Fibroblast of lung (primary cell): ENCODE measurements at regions not wholly inside any gene's neighbourhood (a gene's known extent, or its start where the extent isn't known, plus 50 kb on each side); places are given as distances from the start of the nearest gene placed in this dataset.

ENCODE experiments used
- DNase-seq, 2 donors: peaks; one replicate each; pipeline versions ENCODE4 v3.0.0 to v3.0.0-alpha.2; 2010; ENCODE audit warnings: low read depth in 2 of 2
- H2AFZ ChIP-seq: 2 replicates; pipeline ENCODE4 v1.5.1; 2012; ENCODE audit warnings: low read length, control low read depth, inconsistent platforms
- H3K27ac ChIP-seq: 2 replicates; pipeline ENCODE4 v1.5.1; 2011; ENCODE audit warnings: low read length, control low read depth; ENCODE audit not compliant: insufficient read depth
- H3K27me3 ChIP-seq: 2 replicates; pipeline ENCODE4 v1.5.1; 2011; ENCODE audit warnings: mild to moderate bottlenecking, low read length; ENCODE audit not compliant: control insufficient read depth, insufficient read depth
- H3K36me3 ChIP-seq: 2 replicates; pipeline ENCODE4 v1.5.1; 2011; ENCODE audit warnings: low read length; ENCODE audit not compliant: control insufficient read depth, insufficient read depth
- H3K4me1 ChIP-seq: 2 replicates; pipeline ENCODE4 v1.5.1; 2011; ENCODE audit warnings: low read length; ENCODE audit not compliant: control insufficient read depth, insufficient read depth; ENCODE audit errors: extremely low read depth
- H3K4me2 ChIP-seq: 2 replicates; pipeline ENCODE4 v1.5.1; 2011; ENCODE audit warnings: low read length, control low read depth; ENCODE audit not compliant: insufficient read depth; ENCODE audit errors: extremely low read depth
- H3K4me3 ChIP-seq, 4 experiments: fragments of 200-600 bp in 1 of 4; sonication (generic) in 1 of 4; replicated peaks in 1 of 4; 2 replicates each; pipeline ENCODE4 v1.5.1; 2011 to 2016; ENCODE audit warnings: low read length in 4 of 4, low read depth in 3 of 4, mild to moderate bottlenecking in 3 of 4, control low read depth in 2 of 4, inconsistent platforms in 1 of 4, mixed read lengths in 1 of 4; ENCODE audit not compliant: insufficient read depth in 1 of 4; ENCODE audit errors: control extremely low read depth in 1 of 4
- H3K79me2 ChIP-seq: 2 replicates; pipeline ENCODE4 v1.5.1; 2012; ENCODE audit warnings: mild to moderate bottlenecking, low read length, inconsistent platforms; ENCODE audit not compliant: control insufficient read depth, insufficient read depth
- H3K9ac ChIP-seq: 2 replicates; pipeline ENCODE4 v1.5.1; 2011; ENCODE audit warnings: mild to moderate bottlenecking, low read length, control low read depth; ENCODE audit not compliant: insufficient read depth
- H3K9me3 ChIP-seq: 2 replicates; pipeline ENCODE4 v1.5.1; 2012; ENCODE audit warnings: low read depth, low read length; ENCODE audit not compliant: control insufficient read depth, insufficient read depth
- H4K20me1 ChIP-seq: 2 replicates; pipeline ENCODE4 v1.5.1; 2011; ENCODE audit warnings: low read length; ENCODE audit not compliant: control insufficient read depth, insufficient read depth; ENCODE audit errors: extremely low read depth
- EZH2 ChIP-seq: IDR thresholded peaks from 2 replicates; pipeline ENCODE4 v1.5.1; 2012; ENCODE audit warnings: low read length, control low read depth, mild to moderate bottlenecking; ENCODE audit errors: missing control alignments
- TF ChIP-seq, protein P1 (sequence below), 2 donors: IDR thresholded peaks in 1 of 2; conservative IDR thresholded peaks in 1 of 2; 1 replicate in 1 of 2; 2 replicates in 1 of 2; pipeline ENCODE4 v1.5.1; 2011 to 2012; ENCODE audit warnings: low read length in 2 of 2, control low read depth in 1 of 2, inconsistent platforms in 1 of 2, low read depth in 1 of 2, mild to moderate bottlenecking in 1 of 2

DNA sequence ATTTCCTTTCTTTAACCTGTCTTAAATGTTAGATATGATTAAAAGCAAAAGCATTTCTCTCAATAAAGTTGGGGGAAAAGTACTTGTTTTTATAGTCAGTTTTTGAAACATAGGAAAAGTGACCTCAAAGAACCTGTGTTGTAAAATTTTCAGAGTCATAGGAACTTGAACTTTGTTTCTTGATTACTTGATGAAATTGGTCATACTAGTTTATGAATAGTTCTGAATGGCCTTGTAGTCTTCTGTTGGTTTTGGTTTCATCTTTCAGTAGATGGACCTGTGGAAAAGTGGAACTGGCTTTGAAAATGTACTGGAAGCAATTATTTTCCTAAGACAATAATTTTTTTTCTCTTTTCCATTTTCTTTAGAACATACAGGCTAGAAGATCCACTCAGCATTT, 222.2 kb upstream of the NUDT6 start:
- Histone ChIP-seq H3K4me1 (no peaks in the 10 kb centered on the region), H2AFZ (no peak overlapping the region), H3K27me3 (no peaks in the 10 kb centered on the region), H3K4me3 (no peak overlapping the region), H4K20me1 (no peaks in the 10 kb centered on the region), H3K79me2 (no peaks in the 10 kb centered on the region), H3K9ac (no peak overlapping the region), H3K27ac (no peak overlapping the region), H3K9me3 (no peaks in the 10 kb centered on the region), H3K4me2 (no peak overlapping the region), H3K36me3 (no peaks in the 10 kb centered on the region)
- no peak for TF ChIP-seq EZH2
- TF ChIP-seq, protein P1, sequence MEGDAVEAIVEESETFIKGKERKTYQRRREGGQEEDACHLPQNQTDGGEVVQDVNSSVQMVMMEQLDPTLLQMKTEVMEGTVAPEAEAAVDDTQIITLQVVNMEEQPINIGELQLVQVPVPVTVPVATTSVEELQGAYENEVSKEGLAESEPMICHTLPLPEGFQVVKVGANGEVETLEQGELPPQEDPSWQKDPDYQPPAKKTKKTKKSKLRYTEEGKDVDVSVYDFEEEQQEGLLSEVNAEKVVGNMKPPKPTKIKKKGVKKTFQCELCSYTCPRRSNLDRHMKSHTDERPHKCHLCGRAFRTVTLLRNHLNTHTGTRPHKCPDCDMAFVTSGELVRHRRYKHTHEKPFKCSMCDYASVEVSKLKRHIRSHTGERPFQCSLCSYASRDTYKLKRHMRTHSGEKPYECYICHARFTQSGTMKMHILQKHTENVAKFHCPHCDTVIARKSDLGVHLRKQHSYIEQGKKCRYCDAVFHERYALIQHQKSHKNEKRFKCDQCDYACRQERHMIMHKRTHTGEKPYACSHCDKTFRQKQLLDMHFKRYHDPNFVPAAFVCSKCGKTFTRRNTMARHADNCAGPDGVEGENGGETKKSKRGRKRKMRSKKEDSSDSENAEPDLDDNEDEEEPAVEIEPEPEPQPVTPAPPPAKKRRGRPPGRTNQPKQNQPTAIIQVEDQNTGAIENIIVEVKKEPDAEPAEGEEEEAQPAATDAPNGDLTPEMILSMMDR (conservative IDR thresholded peaks at IDR 0.05 in 1 of 2, IDR thresholded peaks at IDR 0.05 in 1 of 2; ENCODE audit: low read depth in 1 of 2, low read length in 2 of 2) = no peak
- no peak for DNase-seq

DNA sequence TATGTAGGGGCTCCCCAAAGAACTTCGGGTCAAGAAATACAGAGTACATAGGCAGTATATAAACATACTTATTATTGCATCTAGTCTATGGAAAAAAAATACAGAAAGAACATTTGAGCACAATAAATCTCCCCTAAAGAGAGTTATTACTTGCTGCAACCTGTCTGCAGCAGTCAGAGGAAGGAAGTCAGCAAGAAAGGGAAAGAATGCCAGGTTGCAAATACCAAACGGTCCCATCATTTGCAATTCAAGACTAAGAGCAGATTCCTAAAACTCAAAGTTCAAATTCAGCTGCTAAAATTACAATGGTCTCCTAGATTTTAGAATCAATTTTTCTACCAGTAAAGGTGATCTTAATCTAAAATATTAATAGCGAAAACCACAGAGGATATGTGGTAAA, 236.2 kb upstream of the NUDT6 start:
- Histone ChIP-seq H3K4me2 (no peak overlapping the region), H3K9ac (no peak overlapping the region), H3K4me3 (no peak overlapping the region), H4K20me1 (no peaks in the 10 kb centered on the region), H3K79me2 (no peaks in the 10 kb centered on the region), H2AFZ (no peak overlapping the region), H3K4me1 (no peaks in the 10 kb centered on the region), H3K27me3 (no peaks in the 10 kb centered on the region), H3K9me3 (no peaks in the 10 kb centered on the region), H3K36me3 (no peaks in the 10 kb centered on the region), H3K27ac (no peak overlapping the region)
- DNase-seq = no peak
- TF ChIP-seq EZH2 = no peak
- TF ChIP-seq, protein P1 (conservative IDR thresholded peaks at IDR 0.05 in 1 of 2, IDR thresholded peaks at IDR 0.05 in 1 of 2; ENCODE audit: low read depth in 1 of 2, low read length in 2 of 2) = no peak

DNA sequence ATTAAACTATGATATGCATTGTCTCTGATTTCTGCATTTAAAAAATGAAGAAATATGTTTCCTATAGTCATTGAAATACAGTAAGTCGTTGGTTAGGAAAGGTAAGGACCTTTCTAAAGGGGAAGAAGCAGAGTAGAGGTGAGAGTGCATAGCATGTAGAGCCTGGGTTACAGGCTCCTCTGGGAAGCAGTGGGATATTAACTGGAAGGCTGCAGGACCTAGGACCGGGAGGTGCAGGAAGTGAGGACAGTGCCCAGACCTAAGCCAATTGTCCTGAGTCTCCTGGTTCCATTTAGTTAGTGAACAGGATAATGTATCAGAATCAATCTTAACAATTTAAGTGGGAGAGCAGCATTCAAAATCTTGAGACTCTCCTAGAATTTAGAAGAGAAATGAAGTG, 237.1 kb upstream of the NUDT6 start:
- H3K9ac ChIP-seq = no peak overlapping the region
- no peaks in the 10 kb centered on the region for H3K36me3 ChIP-seq
- no peaks in the 10 kb centered on the region for H3K79me2 ChIP-seq
- H3K27me3 ChIP-seq = no peaks in the 10 kb centered on the region
- H3K4me3 ChIP-seq = no peak overlapping the region
- no peaks in the 10 kb centered on the region for H3K9me3 ChIP-seq
- H4K20me1 ChIP-seq = no peaks in the 10 kb centered on the region
- H3K4me2 ChIP-seq = no peak overlapping the region
- TF ChIP-seq, protein P1 (conservative IDR thresholded peaks at IDR 0.05 in 1 of 2, IDR thresholded peaks at IDR 0.05 in 1 of 2; ENCODE audit: low read depth in 1 of 2, low read length in 2 of 2) = no peak
- no peak for TF ChIP-seq EZH2
- DNase-seq = no peak
- H2AFZ ChIP-seq = no peak overlapping the region
- H3K4me1 ChIP-seq = no peaks in the 10 kb centered on the region
- no peak overlapping the region for H3K27ac ChIP-seq
